Endothelial cell of umbilical vein (primary cell): ENCODE measurements at regions not wholly inside any gene's neighbourhood (a gene's known extent, or its start where the extent isn't known, plus 50 kb on each side); places are given as distances from the start of the nearest gene placed in this dataset.

ENCODE experiments used
- BruUV-seq: library from RNA; stranded (reverse); fragments of 400-500 nt; replicated peaks from 2 replicates; lab custom pipeline; 2021; lab: Mats Ljungman, UMichigan
- CTCF ChIA-PET: fragments of 300-600, 350-600 bp; sonication (Branson Sonifier 250); formaldehyde crosslinking; loops from one replicate; lab custom pipeline; 2021; ENCODE audit warnings: antibody characterized with exemption, inconsistent platforms; lab: Charles Lee
- POLR2A ChIA-PET: fragments of 300-600, 350-600 bp; sonication (Branson Sonifier 250); formaldehyde crosslinking; loops from one replicate; lab custom pipeline; 2021; ENCODE audit warnings: antibody characterized with exemption, inconsistent platforms; lab: Charles Lee
- DNase-seq: peaks from one replicate; pipeline ENCODE4 v3.0.0-alpha.2; 2011; ENCODE audit warnings: low read depth, low spot score
- FAIRE-seq: peaks from 2 replicates; lab custom pipeline; 2011; peaks lifted over from hg19 to GRCh38; lab: Jason Lieb, UNC
- H2AFZ ChIP-seq: 2 replicates; pipeline ENCODE4 v1.6.0; 2012; ENCODE audit warnings: low read depth, low read length, control low read depth, inconsistent platforms
- H3K27ac ChIP-seq: 2 replicates; pipeline ENCODE4 v1.5.1; 2011; ENCODE audit warnings: low read depth, mild to moderate bottlenecking, control low read depth, low read length, moderate library complexity; ENCODE audit not compliant: insufficient read depth
- H3K27me3 ChIP-seq, 2 experiments: 2 replicates each; pipeline versions ENCODE4 v1.6.0 to v1.6.1; 2011; ENCODE audit warnings: low read length in 2 of 2, mixed read lengths in 1 of 2; ENCODE audit not compliant: control insufficient read depth in 2 of 2, insufficient read depth in 2 of 2
- H3K36me3 ChIP-seq, 2 experiments: 2 replicates in 1 of 2; 3 replicates in 1 of 2; pipeline ENCODE4 v1.5.1; 2011; ENCODE audit warnings: low read length in 2 of 2, mild to moderate bottlenecking in 1 of 2, moderate library complexity in 1 of 2; ENCODE audit not compliant: control insufficient read depth in 2 of 2, insufficient read depth in 2 of 2; ENCODE audit errors: extremely low read depth in 1 of 2
- H3K4me1 ChIP-seq: 3 replicates; pipeline ENCODE4 v1.5.1; 2011; ENCODE audit warnings: mild to moderate bottlenecking, low read length; ENCODE audit not compliant: control insufficient read depth, insufficient read depth; ENCODE audit errors: extremely low read depth
- H3K4me2 ChIP-seq: 2 replicates; pipeline ENCODE4 v1.6.1; 2011; ENCODE audit warnings: low read length, control low read depth, mixed read lengths; ENCODE audit not compliant: insufficient read depth
- H3K4me3 ChIP-seq, 3 experiments: fragments of 200-600 bp in 1 of 3; sonication (generic), shearing (Covaris generic) in 1 of 3; replicated peaks in 1 of 3; 2 replicates each; pipeline ENCODE4 v1.5.1; 2011 to 2016; ENCODE audit warnings: control low read depth in 3 of 3, low read length in 3 of 3, mild to moderate bottlenecking in 2 of 3, inconsistent platforms in 1 of 3, low read depth in 1 of 3, moderate library complexity in 1 of 3; ENCODE audit not compliant: insufficient read depth in 1 of 3
- H3K79me2 ChIP-seq: 2 replicates; pipeline ENCODE4 v1.6.0; 2012; ENCODE audit warnings: low read length, inconsistent platforms; ENCODE audit not compliant: control insufficient read depth, insufficient read depth
- H3K9ac ChIP-seq: replicated peaks from 2 replicates; pipeline ENCODE3; 2011; ENCODE audit warnings: low read length, control low read depth; ENCODE audit not compliant: insufficient read depth; ENCODE audit errors: extremely low read depth
- H3K9me1 ChIP-seq: replicated peaks from 3 replicates; pipeline ENCODE4 v1.6.0; 2011; ENCODE audit warnings: mild to moderate bottlenecking, low read length; ENCODE audit not compliant: control insufficient read depth, insufficient read depth; ENCODE audit errors: extremely low read depth
- H3K9me3 ChIP-seq: replicated peaks from 2 replicates; pipeline ENCODE4 v1.5.1; 2012; ENCODE audit warnings: low read length, inconsistent platforms; ENCODE audit not compliant: control insufficient read depth, insufficient read depth
- H4K20me1 ChIP-seq: replicated peaks from 2 replicates; pipeline ENCODE3; 2011; ENCODE audit warnings: mild to moderate bottlenecking, low read length; ENCODE audit not compliant: control insufficient read depth, insufficient read depth; ENCODE audit errors: extremely low read depth
- CTCF ChIP-seq, 2 donors: IDR thresholded peaks; 1 replicate in 1 of 2; 2 replicates in 1 of 2; pipeline ENCODE4 v1.5.1; 2011; ENCODE audit warnings: low read length in 2 of 2, mild to moderate bottlenecking in 2 of 2, moderate library complexity in 2 of 2, control low read depth in 1 of 2, inconsistent platforms in 1 of 2, low read depth in 1 of 2; ENCODE audit not compliant: insufficient read depth in 1 of 2; ENCODE audit errors: extremely low read depth in 1 of 2
- FOS ChIP-seq: IDR thresholded peaks from 2 replicates; pipeline ENCODE4 v1.6.1; 2011; ENCODE audit warnings: mild to moderate bottlenecking, low read length, moderate library complexity, borderline replicate concordance; ENCODE audit not compliant: insufficient read depth
- GATA2 ChIP-seq: IDR thresholded peaks from 2 replicates; pipeline ENCODE4 v1.7.0; 2011; ENCODE audit warnings: low read depth, mild to moderate bottlenecking, moderate library complexity, mixed read lengths, low read length; ENCODE audit not compliant: insufficient read length, insufficient read depth
- JUN ChIP-seq: IDR thresholded peaks from 2 replicates; pipeline ENCODE4 v1.6.1; 2011; ENCODE audit warnings: borderline replicate concordance, low read depth; ENCODE audit not compliant: insufficient read length, insufficient read depth
- MAX ChIP-seq: IDR thresholded peaks from 2 replicates; pipeline ENCODE4 v1.6.1; 2011; ENCODE audit not compliant: insufficient read depth, insufficient read length
- MYC ChIP-seq: IDR thresholded peaks from one replicate; pipeline ENCODE4 v1.6.1; 2011; ENCODE audit warnings: mild to moderate bottlenecking, low read depth, low read length
- POLR2A ChIP-seq: IDR thresholded peaks from 2 replicates; pipeline ENCODE4 v1.6.1; 2012; ENCODE audit warnings: low read depth, mild to moderate bottlenecking, control low read depth, low read length
- POLR2AphosphoS5 ChIP-seq: IDR thresholded peaks from 2 replicates; pipeline ENCODE4 v1.6.1; 2012; ENCODE audit warnings: low read depth, mild to moderate bottlenecking, control low read depth, low read length, moderate library complexity; ENCODE audit not compliant: insufficient read depth
- dilution Hi-C: fragments of 300-500 bp; cut with MboI; formaldehyde crosslinking; loops from one replicate; pipeline ENCODE4 v1.15.0; 2019; ENCODE audit warnings: low sequenced_read_pairs; ENCODE audit not compliant: extremely low pct_ligation_motif_present
- intact Hi-C: fragments of 100-400 bp; cut with micrococcal nuclease; formaldehyde crosslinking; loops from one replicate; pipeline ENCODE4 v1.10.0; 2022

GRCh38 chr6:49336514-49337131 lies 126.4 kb downstream of the MMUT start:
- Histone ChIP-seq H3K4me2 (peak overlapping the region; percentile 17), H3K9me1 (no peaks in the 10 kb centered on the region), H3K4me1 (peaks cover 15% of the 10 kb centered on the region), H3K9me3 (no peaks in the 10 kb centered on the region), H3K36me3 (no peaks in the 10 kb centered on the region), H3K4me3 (no peak overlapping the region), H2AFZ (no peak overlapping the region), H3K79me2 (no peaks in the 10 kb centered on the region), H4K20me1 (no peaks in the 10 kb centered on the region), H3K27ac (peak overlapping the region; percentile 86), H3K9ac (peak overlapping the region; percentile 64), H3K27me3 (no peaks in the 10 kb centered on the region)
- no TSS peak for BruUV-seq
- peak; percentile 8 for FAIRE-seq
- POLR2A ChIA-PET: interaction anchor here (0.6 to 1.2 kb wide), 2 partner anchors 8 to 10 kb away, joined by 3 to 9 read pairs; no protein-coding TSS in a partner anchor
- intact Hi-C loops: loop anchor here (1.0 to 10.0 kb wide), 2 partner anchors 10 to 902 kb away; no protein-coding TSS in a partner anchor
- dilution Hi-C loops: no loop called here
- DNase-seq: peak; percentile 92
- TF ChIP-seq CTCF (IDR thresholded peaks at IDR 0.05; ENCODE audit: extremely low read depth in 1 of 2, insufficient read depth in 1 of 2, low read depth in 1 of 2, low read length in 2 of 2) (no peak), POLR2AphosphoS5 (peak; percentile 76), MYC (no peak), GATA2 (peak; percentile 88), FOS (peak; percentile 47), JUN (peak; percentile 73), MAX (no peak), POLR2A (peak; percentile 64)
- CTCF ChIA-PET: interaction anchor here (1.2 to 2.1 kb wide), 2 partner anchors 10 to 73 kb away, joined by 4 to 11 read pairs; no protein-coding TSS in a partner anchor
